Globus pallidus (tissue), 1 donor: ENCODE measurements at regions not wholly inside any gene's neighbourhood (a gene's known extent, or its start where the extent isn't known, plus 50 kb on each side); places are given as distances from the start of the nearest gene placed in this dataset.
"Not testable (repeated sequence)": the region's sequence is repeated elsewhere in the genome, so short reads cannot be mapped to it uniquely, and the experiment has no call there.

Source experiments
- DNase-seq: peaks from one replicate; pipeline ENCODE4 v3.0.0-alpha.2; 2015; ENCODE audit warnings: low spot score

GRCh38 chr1:19024532-19024931, 68.1 kb upstream of the IFFO2 start:
- DNase-seq: no peak

GRCh38 chr1:19023787-19024186, 67.3 kb upstream of the IFFO2 start:
- DNase-seq: no peak

- no peak for DNase-seq
These were observed 65.4 kb upstream of the IFFO2 start for GRCh38 chr1:19021845-19022244.

- DNase-seq: not testable (repeated sequence)
These were observed 62.8 kb upstream of the IFFO2 start for GRCh38 chr1:19019288-19019687.

- DNase-seq: no peak
These were observed 59.0 kb upstream of the IFFO2 start for GRCh38 chr1:19015476-19015875.

GRCh38 chr1:19014765-19015164, 58.3 kb upstream of the IFFO2 start:
- DNase-seq: no peak

GRCh38 chr1:19013826-19014548, 57.5 kb upstream of the IFFO2 start:
- no peak for DNase-seq

GRCh38 chr1:19011845-19012231, 55.4 kb upstream of the IFFO2 start:
- DNase-seq: no peak

GRCh38 chr1:19010995-19011844, 54.7 kb upstream of the IFFO2 start:
- peak; percentile 11 for DNase-seq

GRCh38 chr1:19010503-19010902, 54.0 kb upstream of the IFFO2 start:
- no peak for DNase-seq

- DNase-seq: no peak
These were observed 53.4 kb upstream of the IFFO2 start for GRCh38 chr1:19009882-19010321.

GRCh38 chr1:19009126-19009881, 52.8 kb upstream of the IFFO2 start:
- no peak for DNase-seq

- DNase-seq: no peak
These were observed 51.3 kb upstream of the IFFO2 start for GRCh38 chr1:19007491-19008441.

- DNase-seq: no peak
These were observed 50.4 kb upstream of the IFFO2 start for GRCh38 chr1:19006837-19007271.
